ENCODE measurements at regions not wholly inside any gene's neighbourhood (a gene's known extent, or its start where the extent isn't known, plus 50 kb on each side); places are given as distances from the start of the nearest gene placed in this dataset.
A peak's percentile ranks its signal among the peaks of the same experiment; 100 is the strongest.
"Not testable (repeated sequence)": the region's sequence is repeated elsewhere in the genome, so short reads cannot be mapped to it uniquely, and the experiment has no call there.

GRCh38 chr16:29157051-29157923, 172.4 kb downstream of the LAT start:
- H4K20me1 ChIP-seq (ENCODE audit: insufficient read depth, low read length); H3K9me3 ChIP-seq (replicated peaks in 1 of 2; ENCODE audit: control insufficient read depth in 1 of 2, insufficient read depth in 1 of 2, low read length in 2 of 2); H3K27me3 Mint-ChIP-seq (ENCODE audit: low read depth in 3 of 3); H3K27me3 ChIP-seq (ENCODE audit: control insufficient read depth in 2 of 2, insufficient read depth in 2 of 2, low read length in 2 of 2); H2AFZ ChIP-seq (ENCODE audit: insufficient read depth, low read depth, low read length, poor library complexity, severe bottlenecking): not testable (repeated sequence)
- peak overlapping the region; percentile 80 to 81 for H3K4me3 Mint-ChIP-seq
- peak; percentile 89 to 98 (median 96) for DNase-seq
- peaks cover 57% of the 10 kb centered on the region for H3K4me1 Mint-ChIP-seq
- peak overlapping the region; percentile 99 to 100 (median 100) for H3K27ac Mint-ChIP-seq
- peak; percentile 8 for TF ChIP-seq CTCF (IDR thresholded peaks at IDR 0.05)
- peaks cover 61 to 65% of the 10 kb centered on the region in 2 donors for H3K4me1 ChIP-seq (ENCODE audit: control insufficient read depth in 1 of 2, insufficient read depth in 2 of 2, low read length in 2 of 2)
- H3K79me2 ChIP-seq (ENCODE audit: insufficient read depth, low read length) = peaks cover 46% of the 10 kb centered on the region
- peaks cover 19 to 21% of the 10 kb centered on the region in 2 donors for H3K36me3 ChIP-seq (replicated peaks in 1 of 2; ENCODE audit: control insufficient read depth in 1 of 2, insufficient read depth in 2 of 2, low read length in 2 of 2)
- H3K27ac ChIP-seq (ENCODE audit: low read depth in 1 of 2, low read length in 2 of 2) = peak overlapping the region; percentile 98 to 100
- peaks cover 42 to 72% of the 10 kb centered on the region in 2 donors for H3K36me3 Mint-ChIP-seq
- 47% methylated on average over 8 of the region's 22 CpGs for whole genome bisulfite sequencing (ENCODE audit: insufficient coverage)
- H3K4me2 ChIP-seq (replicated peaks; ENCODE audit: extremely low read depth, low read length, poor library complexity, severe bottlenecking) = peak overlapping the region; percentile 51
- peaks cover 0 to 10% (median 0%) of the 10 kb centered on the region in 7 donors for H3K9me3 Mint-ChIP-seq
- intact Hi-C loops (cut with micrococcal nuclease) = loop anchor here (5.0 kb wide), 1 partner anchor 40 kb away; no protein-coding TSS in a partner anchor
- peak overlapping the region; percentile 14 to 42 (median 35) for H3K4me3 ChIP-seq (replicated peaks in 1 of 3; ENCODE audit: low read depth in 2 of 3, low read length in 3 of 3)
- H3K9ac ChIP-seq (ENCODE audit: insufficient read depth, low read length, poor library complexity, severe bottlenecking) = peak overlapping the region; percentile 87

GRCh38 chr16:29156511-29156910, 171.7 kb downstream of the LAT start:
- Histone ChIP-seq H3K4me2 (replicated peaks; ENCODE audit: extremely low read depth, low read length, poor library complexity, severe bottlenecking) (peak overlapping the region; percentile 7), H3K27me3 (ENCODE audit: control insufficient read depth in 2 of 2, insufficient read depth in 2 of 2, low read length in 2 of 2) (no peaks in the 10 kb centered on the region), H3K4me3 (replicated peaks in 1 of 3; ENCODE audit: low read depth in 2 of 3, low read length in 3 of 3) (peak overlapping the region in 1 of 3 experiments; percentile 42), H2AFZ (ENCODE audit: insufficient read depth, low read depth, low read length, poor library complexity, severe bottlenecking) (no peak overlapping the region), H3K79me2 (ENCODE audit: insufficient read depth, low read length) (peaks cover 44% of the 10 kb centered on the region), H3K9ac (ENCODE audit: insufficient read depth, low read length, poor library complexity, severe bottlenecking) (peak overlapping the region; percentile 87), H3K4me1 (ENCODE audit: control insufficient read depth in 1 of 2, insufficient read depth in 2 of 2, low read length in 2 of 2) (peaks cover 67 to 73% of the 10 kb centered on the region in 2 donors), H3K27ac (ENCODE audit: low read depth in 1 of 2, low read length in 2 of 2) (peak overlapping the region; percentile 98 to 100), H4K20me1 (ENCODE audit: insufficient read depth, low read length) (no peaks in the 10 kb centered on the region), H3K36me3 (replicated peaks in 1 of 2; ENCODE audit: control insufficient read depth in 1 of 2, insufficient read depth in 2 of 2, low read length in 2 of 2) (peaks cover 19 to 21% of the 10 kb centered on the region in 2 donors), H3K9me3 (replicated peaks in 1 of 2; ENCODE audit: control insufficient read depth in 1 of 2, insufficient read depth in 1 of 2, low read length in 2 of 2) (no peaks in the 10 kb centered on the region)
- Mint-ChIP-seq H3K27ac (peak overlapping the region; percentile 99 to 100 (median 100)), H3K36me3 (peaks cover 44 to 76% of the 10 kb centered on the region in 2 donors), H3K9me3 (peaks cover 0 to 10% (median 0%) of the 10 kb centered on the region in 7 donors), H3K4me3 (peak overlapping the region; percentile 80), H3K27me3 (ENCODE audit: low read depth in 3 of 3) (peaks cover 0 to 2% (median 1%) of the 10 kb centered on the region in 3 donors), H3K4me1 (peaks cover 64% of the 10 kb centered on the region)
- DNase-seq = peak in 2 of 3 donors; percentile 44 to 57
- no peak for TF ChIP-seq CTCF (IDR thresholded peaks at IDR 0.05)
- WGBS (ENCODE audit: insufficient coverage) = 16% methylated on average over 8 of the region's 11 CpGs
- intact Hi-C loops (cut with micrococcal nuclease) = loop anchor here (5.0 kb wide), 1 partner anchor 39 kb away; no protein-coding TSS in a partner anchor

- H2AFZ ChIP-seq (ENCODE audit: insufficient read depth, low read depth, low read length, poor library complexity, severe bottlenecking); H4K20me1 ChIP-seq (ENCODE audit: insufficient read depth, low read length); H3K9me3 ChIP-seq (replicated peaks in 1 of 2; ENCODE audit: control insufficient read depth in 1 of 2, insufficient read depth in 1 of 2, low read length in 2 of 2); H3K4me3 ChIP-seq (replicated peaks in 1 of 3; ENCODE audit: low read depth in 2 of 3, low read length in 3 of 3); H3K4me2 ChIP-seq (replicated peaks; ENCODE audit: extremely low read depth, low read length, poor library complexity, severe bottlenecking); H3K27me3 Mint-ChIP-seq (ENCODE audit: low read depth in 3 of 3); H3K27me3 ChIP-seq (ENCODE audit: control insufficient read depth in 2 of 2, insufficient read depth in 2 of 2, low read length in 2 of 2): not testable (repeated sequence)
- Mint-ChIP-seq H3K4me3 (peak overlapping the region in 1 of 2 donors; percentile 80), H3K9me3 (peaks cover 0 to 10% (median 0%) of the 10 kb centered on the region in 7 donors), H3K36me3 (peaks cover 44 to 77% of the 10 kb centered on the region in 2 donors), H3K4me1 (peaks cover 64% of the 10 kb centered on the region), H3K27ac (peak overlapping the region; percentile 99 to 100 (median 100))
- peak overlapping the region; percentile 98 to 100 for H3K27ac ChIP-seq (ENCODE audit: low read depth in 1 of 2, low read length in 2 of 2)
- peak in 2 of 3 donors; percentile 26 to 31 for DNase-seq
- H3K9ac ChIP-seq (ENCODE audit: insufficient read depth, low read length, poor library complexity, severe bottlenecking) = peak overlapping the region; percentile 87
- 97% methylated on average over 9 of the region's 17 CpGs for WGBS (ENCODE audit: insufficient coverage)
- H3K36me3 ChIP-seq (replicated peaks in 1 of 2; ENCODE audit: control insufficient read depth in 1 of 2, insufficient read depth in 2 of 2, low read length in 2 of 2) = peaks cover 19 to 21% of the 10 kb centered on the region in 2 donors
- peaks cover 67 to 74% of the 10 kb centered on the region in 2 donors for H3K4me1 ChIP-seq (ENCODE audit: control insufficient read depth in 1 of 2, insufficient read depth in 2 of 2, low read length in 2 of 2)
- intact Hi-C loops (cut with micrococcal nuclease) = loop anchor here (5.0 kb wide), 1 partner anchor 39 kb away; no protein-coding TSS in a partner anchor
- H3K79me2 ChIP-seq (ENCODE audit: insufficient read depth, low read length) = peaks cover 37% of the 10 kb centered on the region
Observed at GRCh38 chr16:29155866-29156200, 171.0 kb downstream of the LAT start.
